ENCODE measurements at regions not wholly inside any gene's neighbourhood (a gene's known extent, or its start where the extent isn't known, plus 50 kb on each side); places are given as distances from the start of the nearest gene placed in this dataset.

DNA sequence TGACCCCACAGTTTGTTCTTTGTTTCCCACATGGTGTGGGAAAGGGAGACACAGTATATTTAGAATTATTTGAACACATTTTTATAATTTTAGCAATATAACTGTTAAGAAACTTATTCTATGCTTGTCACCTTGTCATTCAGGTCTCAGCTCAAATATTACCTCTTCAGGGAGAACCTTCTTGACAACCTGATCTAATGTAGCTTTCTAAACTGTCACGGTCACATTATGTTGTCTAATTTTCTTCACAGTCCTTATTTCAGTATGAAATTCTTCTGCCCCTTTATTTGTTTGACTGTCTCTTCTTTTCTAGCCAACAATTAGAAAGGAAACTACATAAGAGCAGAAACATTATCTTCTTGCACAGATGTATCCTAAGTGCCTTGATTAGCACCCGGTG, 304.3 kb upstream of the PARD3B start:
- TF ChIP-seq, protein P1, sequence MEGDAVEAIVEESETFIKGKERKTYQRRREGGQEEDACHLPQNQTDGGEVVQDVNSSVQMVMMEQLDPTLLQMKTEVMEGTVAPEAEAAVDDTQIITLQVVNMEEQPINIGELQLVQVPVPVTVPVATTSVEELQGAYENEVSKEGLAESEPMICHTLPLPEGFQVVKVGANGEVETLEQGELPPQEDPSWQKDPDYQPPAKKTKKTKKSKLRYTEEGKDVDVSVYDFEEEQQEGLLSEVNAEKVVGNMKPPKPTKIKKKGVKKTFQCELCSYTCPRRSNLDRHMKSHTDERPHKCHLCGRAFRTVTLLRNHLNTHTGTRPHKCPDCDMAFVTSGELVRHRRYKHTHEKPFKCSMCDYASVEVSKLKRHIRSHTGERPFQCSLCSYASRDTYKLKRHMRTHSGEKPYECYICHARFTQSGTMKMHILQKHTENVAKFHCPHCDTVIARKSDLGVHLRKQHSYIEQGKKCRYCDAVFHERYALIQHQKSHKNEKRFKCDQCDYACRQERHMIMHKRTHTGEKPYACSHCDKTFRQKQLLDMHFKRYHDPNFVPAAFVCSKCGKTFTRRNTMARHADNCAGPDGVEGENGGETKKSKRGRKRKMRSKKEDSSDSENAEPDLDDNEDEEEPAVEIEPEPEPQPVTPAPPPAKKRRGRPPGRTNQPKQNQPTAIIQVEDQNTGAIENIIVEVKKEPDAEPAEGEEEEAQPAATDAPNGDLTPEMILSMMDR (IDR thresholded peaks at IDR 0.05): no peak
- TF ChIP-seq POLR2AphosphoS5 (IDR thresholded peaks at IDR 0.05): no peak

Data from prostate gland (tissue), 2 donors.